ENCODE measurements at regions not wholly inside any gene's neighbourhood (a gene's known extent, or its start where the extent isn't known, plus 50 kb on each side); places are given as distances from the start of the nearest gene placed in this dataset.

DNA sequence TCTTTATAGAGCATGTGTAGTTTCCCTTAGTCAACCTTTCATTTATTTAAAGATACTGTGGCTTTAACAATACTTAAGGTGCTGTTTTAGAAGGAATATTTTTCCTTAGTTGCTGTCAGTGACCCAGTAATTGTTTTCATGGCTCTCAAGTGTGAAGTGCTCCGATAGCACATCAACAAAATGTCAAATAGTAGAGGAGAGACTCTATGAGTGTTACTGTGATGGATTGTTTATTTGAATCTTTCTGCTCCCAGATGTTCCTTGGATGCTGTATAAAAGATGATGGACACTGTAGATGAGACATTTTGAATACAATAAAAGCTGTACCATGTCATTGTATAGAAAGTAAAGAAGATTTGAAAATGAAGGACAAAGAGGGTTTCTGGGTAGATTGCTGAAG lies 1185.7 kb upstream of the C9orf72 start:
- TF ChIP-seq, protein P1, sequence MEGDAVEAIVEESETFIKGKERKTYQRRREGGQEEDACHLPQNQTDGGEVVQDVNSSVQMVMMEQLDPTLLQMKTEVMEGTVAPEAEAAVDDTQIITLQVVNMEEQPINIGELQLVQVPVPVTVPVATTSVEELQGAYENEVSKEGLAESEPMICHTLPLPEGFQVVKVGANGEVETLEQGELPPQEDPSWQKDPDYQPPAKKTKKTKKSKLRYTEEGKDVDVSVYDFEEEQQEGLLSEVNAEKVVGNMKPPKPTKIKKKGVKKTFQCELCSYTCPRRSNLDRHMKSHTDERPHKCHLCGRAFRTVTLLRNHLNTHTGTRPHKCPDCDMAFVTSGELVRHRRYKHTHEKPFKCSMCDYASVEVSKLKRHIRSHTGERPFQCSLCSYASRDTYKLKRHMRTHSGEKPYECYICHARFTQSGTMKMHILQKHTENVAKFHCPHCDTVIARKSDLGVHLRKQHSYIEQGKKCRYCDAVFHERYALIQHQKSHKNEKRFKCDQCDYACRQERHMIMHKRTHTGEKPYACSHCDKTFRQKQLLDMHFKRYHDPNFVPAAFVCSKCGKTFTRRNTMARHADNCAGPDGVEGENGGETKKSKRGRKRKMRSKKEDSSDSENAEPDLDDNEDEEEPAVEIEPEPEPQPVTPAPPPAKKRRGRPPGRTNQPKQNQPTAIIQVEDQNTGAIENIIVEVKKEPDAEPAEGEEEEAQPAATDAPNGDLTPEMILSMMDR (conservative IDR thresholded peaks at IDR 0.05; ENCODE audit: low read depth, low read length) = no peak
- no peak for TF ChIP-seq MAFK (IDR thresholded peaks at IDR 0.05; ENCODE audit: low read depth, low read length)
- TF ChIP-seq POLR2A (IDR thresholded peaks at IDR 0.05; ENCODE audit: low read depth, low read length) = no peak
- TF ChIP-seq, protein P2, sequence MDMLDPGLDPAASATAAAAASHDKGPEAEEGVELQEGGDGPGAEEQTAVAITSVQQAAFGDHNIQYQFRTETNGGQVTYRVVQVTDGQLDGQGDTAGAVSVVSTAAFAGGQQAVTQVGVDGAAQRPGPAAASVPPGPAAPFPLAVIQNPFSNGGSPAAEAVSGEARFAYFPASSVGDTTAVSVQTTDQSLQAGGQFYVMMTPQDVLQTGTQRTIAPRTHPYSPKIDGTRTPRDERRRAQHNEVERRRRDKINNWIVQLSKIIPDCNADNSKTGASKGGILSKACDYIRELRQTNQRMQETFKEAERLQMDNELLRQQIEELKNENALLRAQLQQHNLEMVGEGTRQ (IDR thresholded peaks at IDR 0.05; ENCODE audit: low read depth, low read length) = no peak
- no peak for TF ChIP-seq CEBPB (IDR thresholded peaks at IDR 0.05; ENCODE audit: low read depth, low read length)
